SK-N-SH treated with all-trans-retinoic acid at 6 μM for 48 hours (cell line): ENCODE measurements at regions not wholly inside any gene's neighbourhood (a gene's known extent, or its start where the extent isn't known, plus 50 kb on each side); places are given as distances from the start of the nearest gene placed in this dataset.

Experiments
- ATAC-seq: fragments of 200-7000 bp; cut with Tn5 transposase; 3 replicates; pipeline ENCODE4 v1.9.1; 2020; ENCODE audit warnings: mild to moderate bottlenecking, moderate library complexity
- ARNTL ChIP-seq: fragments of 450-650 bp; formaldehyde crosslinking; IDR thresholded peaks from 2 replicates; pipeline ENCODE4 v1.5.0; 2020; ENCODE audit warnings: low read depth, mild to moderate bottlenecking, moderate library complexity, borderline replicate concordance
- BACH2 ChIP-seq: fragments of 250-450 bp; sonication (Bioruptor Pico); IDR thresholded peaks from 2 replicates; pipeline ENCODE4 v1.9.0; 2021; ENCODE audit warnings: mild to moderate bottlenecking, borderline replicate concordance
- CSDC2 ChIP-seq: fragments of 250-450 bp; sonication (Bioruptor Pico); IDR thresholded peaks from 2 replicates; pipeline ENCODE4 v1.5.0; 2020; ENCODE audit warnings: mild to moderate bottlenecking, moderate library complexity
- ESRRG ChIP-seq: fragments of 250-450 bp; sonication (Bioruptor Pico); IDR thresholded peaks from 2 replicates; pipeline ENCODE4 v1.6.1; 2021; ENCODE audit warnings: mild to moderate bottlenecking
- GLIS3 ChIP-seq: fragments of 250-450 bp; sonication (Bioruptor Pico); IDR thresholded peaks from 2 replicates; pipeline ENCODE4 v1.5.0; 2020; ENCODE audit warnings: mild to moderate bottlenecking, moderate library complexity
- ISL1 ChIP-seq: fragments of 250-450 bp; sonication (Bioruptor Pico); IDR thresholded peaks from 2 replicates; pipeline ENCODE4 v2.1.2; 2022; ENCODE audit warnings: mild to moderate bottlenecking, moderate library complexity
- OSR1 ChIP-seq: fragments of 250-450 bp; sonication (Bioruptor Pico); IDR thresholded peaks from 2 replicates; pipeline ENCODE4 v1.8.0; 2022; ENCODE audit warnings: moderate library complexity, mild to moderate bottlenecking, inconsistent platforms
- PPARA ChIP-seq: fragments of 250-450 bp; sonication (Bioruptor Pico); IDR thresholded peaks from 2 replicates; pipeline ENCODE4 v1.5.0; 2020; ENCODE audit warnings: mild to moderate bottlenecking, borderline replicate concordance
- RARB ChIP-seq: fragments of 250-450 bp; sonication (Bioruptor Pico); IDR thresholded peaks from 2 replicates; pipeline ENCODE4 v1.8.0; 2021; ENCODE audit warnings: mild to moderate bottlenecking, moderate library complexity
- SNAI2 ChIP-seq: fragments of 250-450 bp; sonication (Bioruptor Pico); IDR thresholded peaks from 2 replicates; pipeline ENCODE4 v1.5.0; 2020; ENCODE audit warnings: mild to moderate bottlenecking, moderate library complexity
- TCF4 ChIP-seq: fragments of 250-450 bp; sonication (Bioruptor Pico); IDR thresholded peaks from 2 replicates; pipeline ENCODE4 v1.8.0; 2021; ENCODE audit warnings: mild to moderate bottlenecking, moderate library complexity, borderline replicate concordance
- TOX ChIP-seq: fragments of 250-450 bp; sonication (Bioruptor Pico); IDR thresholded peaks from 2 replicates; pipeline ENCODE4 v1.8.0; 2021; ENCODE audit warnings: mild to moderate bottlenecking, moderate library complexity, borderline replicate concordance
- ZC3H10 ChIP-seq: fragments of 250-450 bp; sonication (Bioruptor Pico); IDR thresholded peaks from 2 replicates; pipeline ENCODE4 v1.5.1; 2021; ENCODE audit warnings: mild to moderate bottlenecking, moderate library complexity
- ZFP3 ChIP-seq: fragments of 250-450 bp; sonication (Bioruptor Pico); IDR thresholded peaks from 2 replicates; pipeline ENCODE4 v1.5.0; 2020; ENCODE audit warnings: mild to moderate bottlenecking, moderate library complexity
- ZFP30 ChIP-seq: fragments of 450-650 bp; formaldehyde crosslinking; IDR thresholded peaks from 2 replicates; pipeline ENCODE4 v1.5.0; 2022; ENCODE audit warnings: mild to moderate bottlenecking, moderate library complexity
- ZNF565 ChIP-seq: fragments of 450-650 bp; formaldehyde crosslinking; conservative IDR thresholded peaks from 2 replicates; pipeline ENCODE4 v1.5.0; 2020; ENCODE audit warnings: low read depth, mild to moderate bottlenecking, moderate library complexity
- ZNF70 ChIP-seq: fragments of 450-650 bp; formaldehyde crosslinking; IDR thresholded peaks from 2 replicates; pipeline ENCODE4 v1.5.0; 2020; ENCODE audit warnings: mild to moderate bottlenecking, moderate library complexity
- ZNF8 ChIP-seq: fragments of 450-650 bp; formaldehyde crosslinking; IDR thresholded peaks from 2 replicates; pipeline ENCODE4 v1.5.0; 2020; ENCODE audit warnings: mild to moderate bottlenecking, moderate library complexity
- TF ChIP-seq, protein P1 (sequence below): fragments of 250-450 bp; sonication (Bioruptor Pico); IDR thresholded peaks from 2 replicates; pipeline ENCODE4 v1.8.0; 2020; ENCODE audit warnings: mild to moderate bottlenecking, moderate library complexity, borderline replicate concordance
- TF ChIP-seq, protein P2 (sequence below): fragments of 250-450 bp; sonication (Bioruptor Pico); IDR thresholded peaks from 2 replicates; pipeline ENCODE4 v1.8.0; 2021; ENCODE audit warnings: low read depth, mild to moderate bottlenecking, moderate library complexity, borderline replicate concordance
- TF ChIP-seq, protein P3 (sequence below): fragments of 250-450 bp; sonication (Bioruptor Pico); IDR thresholded peaks from 2 replicates; pipeline ENCODE4 v1.5.1; 2020; ENCODE audit warnings: low read depth, mild to moderate bottlenecking, moderate library complexity
- TF ChIP-seq, protein P4 (sequence below): fragments of 250-450 bp; sonication (Bioruptor Pico); IDR thresholded peaks from 2 replicates; pipeline ENCODE4 v1.5.1; 2021; ENCODE audit warnings: mild to moderate bottlenecking, moderate library complexity

DNA sequence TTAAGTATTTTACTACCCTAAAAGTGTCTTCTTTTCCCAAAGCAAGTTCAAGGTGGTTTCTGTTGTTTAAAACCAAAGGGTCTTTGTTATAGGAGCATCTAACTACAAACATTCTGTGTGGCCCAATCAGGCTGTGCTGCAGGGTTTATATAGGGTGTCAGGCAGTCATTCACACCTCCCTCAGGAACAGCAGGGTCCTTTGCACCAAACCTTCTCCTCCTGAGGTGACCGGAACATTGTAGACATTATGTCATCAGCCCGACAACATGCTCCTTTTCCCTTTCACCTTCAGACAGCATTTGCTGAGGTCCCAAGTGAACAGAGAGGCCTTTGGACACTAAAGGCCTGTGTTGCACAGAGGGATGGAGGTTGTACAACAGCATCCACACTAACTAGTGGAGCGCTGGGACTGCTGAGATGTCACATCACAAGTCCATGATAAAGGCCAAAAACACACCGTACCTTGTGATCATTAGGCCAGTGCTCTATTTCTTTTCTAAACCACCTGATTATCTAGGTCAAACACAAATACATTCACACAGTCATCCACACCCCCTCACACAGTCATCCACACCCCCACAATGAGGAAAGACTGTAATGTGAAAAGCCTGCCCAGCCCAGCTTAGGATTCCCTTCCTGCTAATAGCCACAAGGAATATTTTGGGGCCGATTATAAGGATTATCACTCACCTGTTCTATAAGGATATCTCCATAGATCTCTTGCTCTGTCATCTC is 123.8 kb upstream of the VLDLR start:
- TF ChIP-seq, protein P1, sequence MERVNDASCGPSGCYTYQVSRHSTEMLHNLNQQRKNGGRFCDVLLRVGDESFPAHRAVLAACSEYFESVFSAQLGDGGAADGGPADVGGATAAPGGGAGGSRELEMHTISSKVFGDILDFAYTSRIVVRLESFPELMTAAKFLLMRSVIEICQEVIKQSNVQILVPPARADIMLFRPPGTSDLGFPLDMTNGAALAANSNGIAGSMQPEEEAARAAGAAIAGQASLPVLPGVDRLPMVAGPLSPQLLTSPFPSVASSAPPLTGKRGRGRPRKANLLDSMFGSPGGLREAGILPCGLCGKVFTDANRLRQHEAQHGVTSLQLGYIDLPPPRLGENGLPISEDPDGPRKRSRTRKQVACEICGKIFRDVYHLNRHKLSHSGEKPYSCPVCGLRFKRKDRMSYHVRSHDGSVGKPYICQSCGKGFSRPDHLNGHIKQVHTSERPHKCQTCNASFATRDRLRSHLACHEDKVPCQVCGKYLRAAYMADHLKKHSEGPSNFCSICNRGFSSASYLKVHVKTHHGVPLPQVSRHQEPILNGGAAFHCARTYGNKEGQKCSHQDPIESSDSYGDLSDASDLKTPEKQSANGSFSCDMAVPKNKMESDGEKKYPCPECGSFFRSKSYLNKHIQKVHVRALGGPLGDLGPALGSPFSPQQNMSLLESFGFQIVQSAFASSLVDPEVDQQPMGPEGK (CRISPR knock-in tag), result no peak
- TF ChIP-seq, all 23 proteins: peak for 0
- ATAC-seq, result no peak

DNA sequence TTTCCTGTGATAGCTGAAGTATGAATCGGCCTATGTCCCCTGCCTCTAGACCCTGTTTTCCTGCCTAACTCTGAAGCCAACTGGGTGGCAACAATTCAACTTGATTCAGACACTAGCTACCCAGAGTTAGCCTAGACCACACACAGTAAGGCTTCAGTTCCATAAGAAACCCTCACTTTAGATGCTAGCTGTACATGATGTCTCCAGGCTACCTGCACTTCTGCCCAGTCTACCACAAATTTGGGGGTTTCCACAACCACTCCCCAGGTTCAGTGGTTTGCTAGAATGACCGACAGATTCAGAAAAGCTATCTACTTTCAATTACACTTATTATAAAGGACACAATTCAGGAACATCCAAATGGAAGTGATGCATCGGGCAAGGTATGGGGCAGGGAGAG is 119.4 kb upstream of the VLDLR start:
- no peak for ATAC-seq
- TF ChIP-seq ZNF565 (CRISPR knock-in tag) (no peak), ARNTL (CRISPR knock-in tag) (no peak), ISL1 (no peak), RARB (CRISPR knock-in tag) (no peak), PPARA (CRISPR knock-in tag) (no peak), ZFP30 (no peak), ESRRG (CRISPR knock-in tag) (no peak), CSDC2 (CRISPR knock-in tag) (no peak), OSR1 (CRISPR knock-in tag) (no peak), ZC3H10 (CRISPR knock-in tag) (no peak)
- TF ChIP-seq, protein P2, sequence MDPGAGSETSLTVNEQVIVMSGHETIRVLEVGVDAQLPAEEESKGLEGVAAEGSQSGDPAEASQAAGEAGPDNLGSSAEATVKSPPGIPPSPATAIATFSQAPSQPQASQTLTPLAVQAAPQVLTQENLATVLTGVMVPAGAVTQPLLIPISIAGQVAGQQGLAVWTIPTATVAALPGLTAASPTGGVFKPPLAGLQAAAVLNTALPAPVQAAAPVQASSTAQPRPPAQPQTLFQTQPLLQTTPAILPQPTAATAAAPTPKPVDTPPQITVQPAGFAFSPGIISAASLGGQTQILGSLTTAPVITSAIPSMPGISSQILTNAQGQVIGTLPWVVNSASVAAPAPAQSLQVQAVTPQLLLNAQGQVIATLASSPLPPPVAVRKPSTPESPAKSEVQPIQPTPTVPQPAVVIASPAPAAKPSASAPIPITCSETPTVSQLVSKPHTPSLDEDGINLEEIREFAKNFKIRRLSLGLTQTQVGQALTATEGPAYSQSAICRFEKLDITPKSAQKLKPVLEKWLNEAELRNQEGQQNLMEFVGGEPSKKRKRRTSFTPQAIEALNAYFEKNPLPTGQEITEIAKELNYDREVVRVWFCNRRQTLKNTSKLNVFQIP (CRISPR knock-in tag), result no peak

DNA sequence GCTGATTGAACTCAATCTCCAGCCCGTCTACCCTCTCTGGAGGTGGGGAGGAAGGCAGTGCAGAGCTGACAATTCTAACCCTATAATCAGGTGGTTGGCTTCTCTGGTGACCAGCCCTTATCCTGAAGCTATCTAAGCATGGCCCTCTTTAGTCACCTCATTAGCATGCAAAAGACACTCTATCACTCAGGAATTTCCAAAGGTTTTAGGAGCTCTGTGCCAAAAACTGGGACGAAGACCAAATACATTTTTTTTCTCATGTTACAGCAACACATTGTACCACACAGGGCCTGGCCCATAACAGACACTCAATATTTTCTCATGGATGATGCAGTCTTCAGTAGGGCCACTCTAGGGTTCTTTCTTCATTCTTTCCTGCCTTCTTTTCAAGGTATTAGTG is 118.8 kb upstream of the VLDLR start:
- TF ChIP-seq ZNF8 (no peak), BACH2 (CRISPR knock-in tag) (no peak), ZC3H10 (CRISPR knock-in tag) (no peak), ISL1 (no peak), CSDC2 (CRISPR knock-in tag) (no peak), PPARA (CRISPR knock-in tag) (no peak), ARNTL (CRISPR knock-in tag) (no peak), TCF4 (CRISPR knock-in tag) (no peak), TOX (CRISPR knock-in tag) (no peak), GLIS3 (no peak), RARB (CRISPR knock-in tag) (no peak), ZFP3 (no peak)
- TF ChIP-seq, protein P3, sequence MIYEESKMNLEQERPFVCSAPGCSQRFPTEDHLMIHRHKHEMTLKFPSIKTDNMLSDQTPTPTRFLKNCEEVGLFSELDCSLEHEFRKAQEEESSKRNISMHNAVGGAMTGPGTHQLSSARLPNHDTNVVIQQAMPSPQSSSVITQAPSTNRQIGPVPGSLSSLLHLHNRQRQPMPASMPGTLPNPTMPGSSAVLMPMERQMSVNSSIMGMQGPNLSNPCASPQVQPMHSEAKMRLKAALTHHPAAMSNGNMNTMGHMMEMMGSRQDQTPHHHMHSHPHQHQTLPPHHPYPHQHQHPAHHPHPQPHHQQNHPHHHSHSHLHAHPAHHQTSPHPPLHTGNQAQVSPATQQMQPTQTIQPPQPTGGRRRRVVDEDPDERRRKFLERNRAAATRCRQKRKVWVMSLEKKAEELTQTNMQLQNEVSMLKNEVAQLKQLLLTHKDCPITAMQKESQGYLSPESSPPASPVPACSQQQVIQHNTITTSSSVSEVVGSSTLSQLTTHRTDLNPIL (CRISPR knock-in tag), result no peak
- TF ChIP-seq, protein P4, sequence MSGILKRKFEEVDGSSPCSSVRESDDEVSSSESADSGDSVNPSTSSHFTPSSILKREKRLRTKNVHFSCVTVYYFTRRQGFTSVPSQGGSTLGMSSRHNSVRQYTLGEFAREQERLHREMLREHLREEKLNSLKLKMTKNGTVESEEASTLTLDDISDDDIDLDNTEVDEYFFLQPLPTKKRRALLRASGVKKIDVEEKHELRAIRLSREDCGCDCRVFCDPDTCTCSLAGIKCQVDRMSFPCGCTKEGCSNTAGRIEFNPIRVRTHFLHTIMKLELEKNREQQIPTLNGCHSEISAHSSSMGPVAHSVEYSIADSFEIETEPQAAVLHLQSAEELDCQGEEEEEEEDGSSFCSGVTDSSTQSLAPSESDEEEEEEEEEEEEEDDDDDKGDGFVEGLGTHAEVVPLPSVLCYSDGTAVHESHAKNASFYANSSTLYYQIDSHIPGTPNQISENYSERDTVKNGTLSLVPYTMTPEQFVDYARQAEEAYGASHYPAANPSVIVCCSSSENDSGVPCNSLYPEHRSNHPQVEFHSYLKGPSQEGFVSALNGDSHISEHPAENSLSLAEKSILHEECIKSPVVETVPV, result no peak
- peak; percentile 52; the same call in 2 of the 3 replicates for ATAC-seq

DNA sequence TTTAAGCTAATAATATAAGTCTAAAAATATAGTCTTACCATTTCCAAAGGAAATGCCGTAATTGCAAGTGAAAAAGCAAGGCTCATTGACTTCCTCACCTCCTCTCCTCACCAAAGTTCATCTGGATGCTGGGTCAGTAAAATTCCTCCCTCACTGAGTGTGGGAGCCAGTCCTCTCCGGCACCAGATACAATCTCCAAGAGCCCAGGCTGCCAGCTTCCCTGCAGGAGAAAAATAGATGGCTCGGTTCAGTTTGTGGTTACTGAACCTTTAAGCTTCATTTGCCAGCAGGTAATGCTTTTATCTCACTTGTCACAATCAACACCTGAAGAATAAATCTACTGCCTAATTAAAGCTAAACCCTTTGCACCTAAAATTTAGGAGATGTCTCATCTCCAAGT is 115.3 kb upstream of the VLDLR start:
- TF ChIP-seq ZNF70 (CRISPR knock-in tag), result no peak
- TF ChIP-seq ZNF8, result no peak
- no peak for ATAC-seq

DNA sequence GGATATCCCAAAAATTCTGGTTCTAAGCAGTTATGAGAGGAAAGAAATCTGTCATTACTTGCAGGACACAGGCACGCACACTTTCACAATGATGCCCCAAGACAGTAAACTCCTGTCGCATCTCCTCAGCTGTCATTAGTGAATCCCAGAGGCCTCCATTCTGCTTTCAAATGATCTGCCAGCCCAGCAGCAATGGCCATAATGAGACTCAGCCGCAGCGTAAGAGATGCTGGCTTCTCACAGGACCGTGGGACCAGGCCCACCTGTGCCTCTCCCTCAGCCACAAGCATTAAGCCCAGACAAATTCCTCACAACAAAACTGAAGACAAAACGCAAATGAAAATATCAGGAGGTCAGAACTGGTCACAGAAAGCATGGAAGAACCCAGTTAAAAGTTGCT is 98.0 kb upstream of the VLDLR start:
- ATAC-seq, result no peak
- TF ChIP-seq RARB (CRISPR knock-in tag), result no peak
- TF ChIP-seq OSR1 (CRISPR knock-in tag), result no peak
- no peak for TF ChIP-seq SNAI2 (CRISPR knock-in tag)
- TF ChIP-seq ZNF70 (CRISPR knock-in tag), result no peak
- TF ChIP-seq GLIS3, result no peak
- TF ChIP-seq CSDC2 (CRISPR knock-in tag), result no peak
- TF ChIP-seq, protein P3 (CRISPR knock-in tag), result no peak
- TF ChIP-seq, protein P1 (CRISPR knock-in tag), result no peak
- TF ChIP-seq, protein P2 (CRISPR knock-in tag), result no peak
- no peak for TF ChIP-seq TCF4 (CRISPR knock-in tag)
- TF ChIP-seq ISL1, result no peak
